ENCODE measurements at regions not wholly inside any gene's neighbourhood (a gene's known extent, or its start where the extent isn't known, plus 50 kb on each side); places are given as distances from the start of the nearest gene placed in this dataset.

DNA sequence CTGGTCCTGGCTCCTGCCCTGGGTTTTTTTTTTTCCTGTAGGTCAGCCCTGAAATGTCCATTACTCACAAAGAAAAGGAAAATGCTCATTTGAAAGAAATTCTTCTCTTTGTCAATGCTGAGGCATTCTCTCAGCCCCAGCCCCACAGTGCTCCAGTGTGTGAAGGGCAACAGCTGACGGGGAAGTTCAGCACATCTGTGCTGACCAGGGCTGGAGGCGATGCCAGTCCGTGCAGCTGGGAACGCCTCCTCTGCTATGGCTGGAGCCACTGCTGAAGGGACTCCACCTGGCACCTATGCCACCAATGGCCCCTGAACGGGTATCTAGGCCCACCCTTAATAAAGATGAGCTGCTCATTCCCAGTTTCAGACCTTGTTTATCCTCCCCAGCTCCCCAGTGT, 71.9 kb upstream of the SLCO4A1 start:
- TF ChIP-seq, protein P1, sequence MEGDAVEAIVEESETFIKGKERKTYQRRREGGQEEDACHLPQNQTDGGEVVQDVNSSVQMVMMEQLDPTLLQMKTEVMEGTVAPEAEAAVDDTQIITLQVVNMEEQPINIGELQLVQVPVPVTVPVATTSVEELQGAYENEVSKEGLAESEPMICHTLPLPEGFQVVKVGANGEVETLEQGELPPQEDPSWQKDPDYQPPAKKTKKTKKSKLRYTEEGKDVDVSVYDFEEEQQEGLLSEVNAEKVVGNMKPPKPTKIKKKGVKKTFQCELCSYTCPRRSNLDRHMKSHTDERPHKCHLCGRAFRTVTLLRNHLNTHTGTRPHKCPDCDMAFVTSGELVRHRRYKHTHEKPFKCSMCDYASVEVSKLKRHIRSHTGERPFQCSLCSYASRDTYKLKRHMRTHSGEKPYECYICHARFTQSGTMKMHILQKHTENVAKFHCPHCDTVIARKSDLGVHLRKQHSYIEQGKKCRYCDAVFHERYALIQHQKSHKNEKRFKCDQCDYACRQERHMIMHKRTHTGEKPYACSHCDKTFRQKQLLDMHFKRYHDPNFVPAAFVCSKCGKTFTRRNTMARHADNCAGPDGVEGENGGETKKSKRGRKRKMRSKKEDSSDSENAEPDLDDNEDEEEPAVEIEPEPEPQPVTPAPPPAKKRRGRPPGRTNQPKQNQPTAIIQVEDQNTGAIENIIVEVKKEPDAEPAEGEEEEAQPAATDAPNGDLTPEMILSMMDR (IDR thresholded peaks at IDR 0.05) = no peak
- TF ChIP-seq POLR2A (IDR thresholded peaks at IDR 0.05) = no peak

Measured in esophagus squamous epithelium (tissue), 4 donors.